ENCODE measurements at regions not wholly inside any gene's neighbourhood (a gene's known extent, or its start where the extent isn't known, plus 50 kb on each side); places are given as distances from the start of the nearest gene placed in this dataset.

GRCh38 chr5:163623524-163623923 lies 118.1 kb downstream of the MAT2B start:
- no peak for DNase-seq

- no peak for DNase-seq
Measured at GRCh38 chr5:163623986-163624385, 118.6 kb downstream of the MAT2B start.

GRCh38 chr5:163624431-163624830 lies 119.0 kb downstream of the MAT2B start:
- DNase-seq: no peak

- DNase-seq: no peak
Measured at GRCh38 chr5:163626904-163627434, 121.5 kb downstream of the MAT2B start.

- no peak for DNase-seq
Measured at GRCh38 chr5:163631856-163632255, 126.4 kb downstream of the MAT2B start.

- no peak for DNase-seq
Measured at GRCh38 chr5:163633926-163634460, 128.6 kb downstream of the MAT2B start.

- no peak for DNase-seq
Measured at GRCh38 chr5:163635631-163636030, 130.2 kb downstream of the MAT2B start.

GRCh38 chr5:163642904-163643303 lies 137.5 kb downstream of the MAT2B start:
- DNase-seq: no peak

- no peak for DNase-seq
Measured at GRCh38 chr5:163645421-163646416, 140.3 kb downstream of the MAT2B start.

GRCh38 chr5:163649514-163649913 lies 144.1 kb downstream of the MAT2B start:
- no peak for DNase-seq

- no peak for DNase-seq
Measured at GRCh38 chr5:163653526-163653925, 148.1 kb downstream of the MAT2B start.

- no peak for DNase-seq
Measured at GRCh38 chr5:163658702-163659567, 153.5 kb downstream of the MAT2B start.

GRCh38 chr5:163659568-163659902 lies 154.1 kb downstream of the MAT2B start:
- no peak for DNase-seq

GRCh38 chr5:163660486-163660885 lies 155.1 kb downstream of the MAT2B start:
- DNase-seq: no peak

GRCh38 chr5:163661360-163661759 lies 155.9 kb downstream of the MAT2B start:
- no peak for DNase-seq

- no peak for DNase-seq
Measured at GRCh38 chr5:163670036-163670435, 164.6 kb downstream of the MAT2B start.

GRCh38 chr5:163677092-163677491 lies 171.7 kb downstream of the MAT2B start:
- DNase-seq: no peak

- no peak for DNase-seq
Measured at GRCh38 chr5:163682234-163682633, 176.8 kb downstream of the MAT2B start.

GRCh38 chr5:163687414-163687813 lies 182.0 kb downstream of the MAT2B start:
- DNase-seq: no peak

GRCh38 chr5:163692091-163692490 lies 186.7 kb downstream of the MAT2B start:
- no peak for DNase-seq

GRCh38 chr5:163695830-163696578 lies 190.6 kb downstream of the MAT2B start:
- DNase-seq: peak; percentile 40

- no peak for DNase-seq
Measured at GRCh38 chr5:163696579-163696887, 191.1 kb downstream of the MAT2B start.

Data from NCI-H1436 (cell line).